PFSK-1 (cell line): ENCODE measurements at regions not wholly inside any gene's neighbourhood (a gene's known extent, or its start where the extent isn't known, plus 50 kb on each side); places are given as distances from the start of the nearest gene placed in this dataset.

Experiments
- POLR2AphosphoS5 ChIP-seq: IDR thresholded peaks from 2 replicates; pipeline ENCODE4 v1.6.1; 2012; ENCODE audit warnings: low read depth, mild to moderate bottlenecking, control low read depth, low read length, moderate library complexity
- REST ChIP-seq, 2 experiments: IDR thresholded peaks; 2 replicates each; pipeline versions ENCODE4 v1.6.1 to v1.8.0; 2011 to 2012; ENCODE audit warnings: low read depth in 2 of 2, low read length in 2 of 2, control low read depth in 1 of 2, inconsistent platforms in 1 of 2, mild to moderate bottlenecking in 1 of 2, moderate library complexity in 1 of 2; ENCODE audit not compliant: insufficient read depth in 1 of 2
- TAF1 ChIP-seq: IDR thresholded peaks from 2 replicates; pipeline ENCODE4 v1.6.1; 2012; ENCODE audit warnings: low read length, control low read depth, borderline replicate concordance; ENCODE audit not compliant: insufficient read depth

GRCh38 chr3:182524711-182525401 lies 268.4 kb upstream of the ATP11B start:
- TF ChIP-seq POLR2AphosphoS5: no peak
- TF ChIP-seq TAF1: no peak
- no peak for TF ChIP-seq REST (IDR thresholded peaks at IDR 0.05; ENCODE audit: insufficient read depth in 1 of 2, low read depth in 2 of 2, low read length in 2 of 2)
